GF-D8 (cell line): ENCODE measurements at regions not wholly inside any gene's neighbourhood (a gene's known extent, or its start where the extent isn't known, plus 50 kb on each side); places are given as distances from the start of the nearest gene placed in this dataset.
"Not testable (repeated sequence)": the region's sequence is repeated elsewhere in the genome, so short reads cannot be mapped to it uniquely, and the experiment has no call there.

ENCODE experiments used
- DNase-seq: peaks from one replicate; lab custom pipeline; 2025; lab: John Stamatoyannopoulos, UW

DNA sequence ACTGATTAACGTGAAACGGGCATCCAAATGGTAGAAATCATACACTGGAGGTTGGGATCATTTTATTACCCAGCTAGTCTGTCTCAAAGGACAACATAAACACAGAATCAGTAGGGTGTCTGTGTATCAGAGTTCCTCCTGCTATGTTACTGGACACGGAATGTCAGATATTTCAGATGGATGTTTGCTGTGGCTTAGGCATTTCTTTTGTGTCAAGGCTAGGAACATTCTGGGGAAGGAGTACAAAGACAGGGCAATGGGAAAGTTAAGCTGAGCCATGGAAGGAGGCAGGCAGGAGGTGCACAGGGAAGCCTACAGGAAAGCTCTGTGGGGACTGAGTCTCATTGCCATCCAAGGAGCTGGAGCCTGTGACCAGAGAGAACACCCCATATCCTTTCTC, 254.6 kb downstream of the C12orf75 start:
- DNase-seq, result no peak

DNA sequence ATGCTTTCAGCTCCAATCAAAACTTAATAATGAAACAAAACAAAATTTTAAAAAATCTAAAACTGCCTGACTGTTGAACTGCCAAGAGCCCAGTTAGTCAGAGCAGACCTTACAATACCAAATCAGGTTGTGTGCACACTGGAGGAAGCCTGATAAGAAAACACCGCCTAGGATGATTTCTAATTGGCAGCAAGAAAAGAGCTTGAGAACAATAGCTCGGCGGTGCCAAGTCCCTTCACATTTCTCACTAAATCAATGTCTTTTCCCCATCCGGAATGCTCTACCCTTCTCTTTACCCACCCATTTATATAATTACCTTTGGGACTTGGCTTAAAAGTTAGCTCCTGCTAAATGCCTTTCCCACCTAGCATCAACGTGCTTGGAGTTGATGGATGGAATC, 256.7 kb downstream of the C12orf75 start:
- DNase-seq, result no peak

DNA sequence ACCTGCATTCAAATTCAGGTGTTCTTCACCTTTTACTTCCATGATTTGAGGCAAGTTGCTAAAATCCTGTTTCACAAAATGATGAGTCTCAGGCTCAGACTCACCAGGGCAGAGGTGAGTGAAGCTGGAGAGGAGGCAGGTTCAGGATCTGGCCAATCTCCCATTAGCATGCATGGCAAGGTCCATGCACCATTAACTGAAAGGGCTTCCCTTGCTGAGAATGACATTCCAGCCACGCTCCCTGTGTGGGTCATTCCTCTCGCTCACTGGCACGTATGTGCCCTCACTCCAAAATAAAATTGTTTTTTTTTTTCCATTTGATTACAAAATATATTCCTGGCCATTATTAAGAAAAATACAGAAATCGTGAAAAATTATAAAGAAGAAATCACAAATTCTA, 257.6 kb downstream of the C12orf75 start:
- no peak for DNase-seq

DNA sequence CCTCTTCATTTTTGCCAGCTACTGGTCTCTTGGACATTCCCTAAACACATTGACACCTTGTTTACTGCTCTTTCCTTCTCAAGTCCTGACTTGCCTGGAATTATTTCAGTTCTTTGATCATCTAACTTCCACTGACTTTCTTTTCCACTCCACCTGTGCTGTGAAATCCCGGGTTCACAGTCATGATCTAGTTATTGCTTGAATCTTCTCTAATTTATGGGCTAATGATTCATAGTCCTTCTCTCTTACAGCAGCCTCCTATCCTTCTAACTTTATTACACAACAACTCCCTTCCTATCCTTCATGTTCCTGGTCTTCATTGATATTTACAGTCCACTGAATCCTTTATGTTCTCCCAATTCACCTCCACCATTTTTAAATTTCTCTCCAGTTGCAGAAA, 260.1 kb downstream of the C12orf75 start:
- DNase-seq, result no peak

DNA sequence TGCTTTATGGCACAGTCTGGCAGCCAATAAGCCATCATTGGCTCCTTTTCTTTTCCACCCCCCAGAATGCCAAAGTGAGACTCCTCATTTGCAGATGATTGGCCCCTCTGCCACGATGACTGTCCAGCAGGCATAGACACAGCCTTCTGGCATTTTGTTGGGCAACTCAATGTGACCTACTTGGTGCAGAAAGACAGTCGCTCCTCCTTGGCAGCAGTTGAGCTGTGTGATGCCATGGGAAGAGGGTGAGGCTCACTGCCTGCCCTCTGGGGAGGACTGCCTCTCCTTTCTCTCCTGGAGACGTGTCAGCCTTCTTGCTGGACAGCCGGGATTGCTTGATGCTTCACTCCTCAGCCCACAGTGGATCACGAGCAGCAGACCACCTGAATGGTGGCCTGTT, 264.9 kb downstream of the C12orf75 start:
- no peak for DNase-seq

DNA sequence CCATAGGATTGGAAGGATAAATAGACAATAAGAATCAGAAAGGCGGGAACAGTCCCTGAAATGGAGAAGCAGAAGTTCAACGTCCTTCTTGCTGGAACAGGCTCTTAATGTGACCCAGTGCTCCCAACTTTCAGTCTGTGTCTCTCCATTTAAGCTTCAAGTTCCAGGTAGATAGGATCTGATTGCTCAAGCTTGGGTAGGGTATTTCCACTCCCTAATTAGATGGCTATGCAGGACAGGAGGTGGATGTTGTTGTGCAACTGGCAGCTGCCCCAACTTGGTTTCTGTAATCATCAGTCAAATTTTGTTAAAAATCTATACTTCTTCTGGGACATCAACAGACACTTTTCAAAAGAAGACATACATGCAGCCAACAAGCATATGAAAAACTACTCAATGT, 266.2 kb downstream of the C12orf75 start:
- no peak for DNase-seq

DNA sequence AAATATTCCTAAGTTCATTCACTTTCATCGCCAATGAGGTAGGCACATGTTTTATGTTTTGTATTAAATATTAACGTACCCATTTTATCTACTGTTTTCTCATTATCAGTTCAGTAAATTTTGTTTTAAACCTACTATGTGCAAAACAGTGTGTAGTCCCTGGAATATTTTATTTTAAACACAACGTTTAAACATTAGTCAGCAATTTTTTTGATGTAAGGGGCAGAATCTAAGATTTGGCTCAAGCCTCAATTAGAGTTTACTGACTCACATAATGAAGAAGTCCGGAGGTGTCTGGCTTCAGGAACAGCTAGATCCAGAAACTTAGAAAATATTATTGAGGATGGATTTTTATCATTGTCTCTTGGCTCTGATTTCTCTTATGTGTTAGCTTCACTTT, 267.5 kb downstream of the C12orf75 start:
- no peak for DNase-seq

DNA sequence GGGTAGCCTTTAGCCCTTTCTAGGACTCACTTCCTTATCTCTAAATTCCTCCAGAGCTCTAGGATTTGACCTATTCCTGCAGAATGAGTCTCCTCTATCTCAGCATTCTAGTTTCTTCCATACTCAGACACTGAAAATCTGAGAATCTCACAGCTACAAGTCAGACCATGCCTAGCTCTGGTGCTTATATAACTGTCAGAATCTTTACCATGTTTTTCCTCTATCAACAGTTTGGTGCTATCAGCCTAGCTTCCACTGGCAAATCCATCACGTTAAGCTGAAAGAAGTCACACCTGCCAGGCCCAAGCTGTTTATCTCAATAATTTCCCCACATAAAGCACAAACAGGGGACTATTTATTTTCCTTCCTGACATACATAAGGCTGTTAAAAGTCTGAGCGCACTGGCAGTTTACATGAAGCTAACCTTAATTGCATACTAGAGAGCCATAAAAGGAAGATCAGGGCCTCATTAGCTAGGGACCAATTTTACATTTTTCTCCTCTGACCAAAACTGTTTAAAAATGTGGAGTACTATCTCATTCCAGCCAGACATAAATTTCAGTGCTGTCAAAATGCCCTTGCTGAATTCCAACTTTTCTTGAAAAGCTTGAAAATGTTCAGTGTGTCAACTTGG, 270.5 kb downstream of the C12orf75 start:
- no peak for DNase-seq

DNA sequence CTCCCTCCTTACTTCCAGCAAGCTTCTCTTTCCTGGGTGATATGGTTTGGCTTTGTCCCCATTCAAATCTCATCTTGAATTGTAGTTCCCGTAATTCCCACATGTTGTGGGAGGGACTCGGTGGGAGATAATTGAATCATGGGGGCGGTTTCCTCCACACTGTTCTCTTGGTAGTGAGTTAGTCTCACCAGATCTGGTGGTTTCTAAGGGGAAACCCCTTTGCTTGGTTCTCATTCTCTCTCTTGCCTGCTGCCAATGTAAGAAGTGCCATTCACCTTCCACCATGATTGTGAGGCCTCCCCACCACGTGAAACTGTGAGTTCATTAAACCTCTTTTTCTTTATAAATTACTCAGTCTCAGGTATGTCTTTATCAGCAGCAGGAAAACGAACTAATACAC, 271.8 kb downstream of the C12orf75 start:
- not testable (repeated sequence) for DNase-seq

DNA sequence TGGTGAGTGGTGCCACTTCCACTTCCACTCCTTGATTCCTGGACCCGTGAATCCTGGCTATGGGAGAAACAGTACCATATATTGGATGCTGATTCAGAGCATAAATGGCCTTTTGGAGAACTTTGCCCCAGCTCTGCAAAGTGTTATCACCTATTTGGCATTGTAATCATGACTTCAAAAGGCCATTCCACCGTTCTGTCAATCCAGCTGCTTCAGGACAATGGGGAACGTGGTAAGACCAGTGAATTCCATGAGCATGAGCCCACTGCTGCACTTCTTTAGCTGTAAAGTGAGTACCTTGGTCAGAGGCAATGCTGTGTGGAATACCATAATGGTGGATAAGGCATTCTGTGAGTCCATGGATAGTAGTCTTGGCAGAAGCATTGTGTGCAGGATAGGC, 273.8 kb downstream of the C12orf75 start:
- not testable (repeated sequence) for DNase-seq

DNA sequence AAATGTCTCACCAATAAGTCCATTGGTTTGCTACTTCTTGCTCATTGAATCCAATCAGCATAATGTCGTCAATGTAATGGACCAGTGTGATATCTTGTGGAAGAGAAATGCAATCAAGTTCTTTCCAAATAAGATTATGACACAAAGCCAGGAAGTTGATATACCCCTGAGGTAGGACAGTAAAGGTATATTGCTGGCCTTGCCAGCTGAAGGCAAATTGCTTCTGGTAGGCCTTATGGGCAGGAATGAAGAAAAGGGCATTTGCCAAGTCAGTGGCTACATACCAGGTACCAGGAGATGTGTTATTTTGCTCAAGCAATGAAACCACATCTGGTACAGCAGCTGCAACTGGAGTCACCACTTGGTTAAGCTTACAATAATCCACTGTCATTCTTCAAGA, 276.1 kb downstream of the C12orf75 start:
- DNase-seq, result not testable (repeated sequence)

DNA sequence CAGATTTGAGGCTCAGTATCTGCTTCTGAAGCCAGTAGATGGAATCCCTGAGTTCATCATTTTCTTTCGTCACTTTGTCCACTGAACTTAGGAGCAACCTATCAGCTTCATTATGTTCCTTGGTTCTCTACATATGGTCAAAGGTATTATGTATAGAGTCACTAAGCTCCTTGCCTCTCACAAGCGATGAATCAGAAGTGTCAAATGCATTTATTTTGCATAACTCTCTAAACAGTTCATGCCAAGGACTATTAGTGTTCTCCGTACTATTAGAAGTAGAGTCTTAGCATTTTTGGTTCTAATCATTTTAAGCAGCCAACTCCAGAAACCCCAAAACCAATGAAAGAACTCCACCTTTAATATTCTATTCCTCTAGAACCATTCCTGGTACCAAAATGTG, 278.5 kb downstream of the C12orf75 start:
- DNase-seq, result not testable (repeated sequence)

DNA sequence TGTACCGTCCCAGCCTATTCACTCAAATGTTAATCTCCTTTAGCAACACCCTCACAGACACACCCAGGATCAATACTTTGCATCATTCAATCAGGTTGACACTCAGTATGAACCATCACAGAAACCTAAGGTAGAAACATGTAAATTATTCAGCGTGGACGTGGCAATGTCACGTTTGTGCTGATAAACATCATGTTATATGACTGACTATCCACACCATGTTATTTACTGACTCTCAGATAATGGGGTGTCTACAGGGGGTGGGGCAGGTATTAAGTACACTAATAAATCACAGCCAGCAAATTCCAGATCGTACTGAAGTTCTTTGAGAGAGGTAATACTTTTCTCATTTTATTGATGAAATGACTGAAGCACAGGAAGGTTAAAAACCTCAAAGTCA, 280.0 kb downstream of the C12orf75 start:
- no peak for DNase-seq

DNA sequence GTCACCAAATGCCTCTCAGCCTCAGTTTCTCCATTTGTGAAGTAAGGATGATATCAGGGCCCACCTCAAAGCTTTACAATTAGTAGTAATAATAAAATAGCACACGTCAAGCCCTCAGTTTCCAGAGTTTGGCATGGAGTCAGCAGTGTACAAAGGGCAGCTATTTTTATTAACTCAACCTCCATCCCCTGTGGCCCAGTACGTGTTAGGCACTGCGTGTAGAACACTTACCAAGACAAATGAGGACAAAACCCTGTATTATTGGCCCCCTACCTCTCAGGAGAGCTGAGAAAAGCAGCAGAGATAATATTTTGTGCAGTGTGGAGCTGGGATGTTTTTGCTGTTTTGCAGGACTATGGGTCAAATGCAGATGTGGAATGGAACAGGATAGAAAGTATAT, 280.8 kb downstream of the C12orf75 start:
- no peak for DNase-seq

DNA sequence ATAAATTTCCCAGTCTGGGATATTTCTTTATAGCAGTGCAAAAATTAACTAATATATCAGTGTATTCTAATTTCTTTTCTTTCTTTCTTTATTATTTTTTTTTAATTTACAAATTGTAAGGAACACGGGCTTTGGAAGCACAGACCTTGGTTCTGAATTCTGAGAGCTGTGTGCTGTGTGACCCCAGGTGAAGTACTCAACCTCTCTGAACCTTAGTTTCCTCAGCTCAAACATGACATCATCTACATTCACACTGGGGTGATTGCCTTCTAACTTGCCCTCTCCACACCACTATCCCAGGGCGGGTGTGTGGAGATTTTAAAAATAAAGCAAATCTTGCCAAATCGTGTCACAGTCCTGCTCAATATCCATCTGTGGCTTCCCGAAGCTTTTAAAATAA, 282.8 kb downstream of the C12orf75 start:
- no peak for DNase-seq

DNA sequence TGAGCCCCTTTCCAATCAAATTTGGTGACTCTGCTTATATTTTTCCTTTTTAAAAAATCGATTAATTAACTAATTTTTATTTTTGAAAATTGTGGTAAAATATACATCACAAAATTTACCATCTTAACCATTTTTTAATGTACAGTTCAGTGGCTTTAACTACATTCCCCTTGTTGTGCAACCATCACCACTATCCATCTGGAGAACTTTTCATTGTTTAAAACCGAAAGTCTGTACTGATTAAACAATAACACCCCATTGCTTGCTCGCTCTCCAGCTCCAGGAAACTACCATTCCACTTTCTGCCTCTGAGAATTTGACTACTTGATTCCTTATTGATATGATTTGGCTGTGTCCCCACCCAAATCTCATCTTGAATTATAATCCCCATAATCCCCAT, 283.4 kb downstream of the C12orf75 start:
- no peak for DNase-seq

DNA sequence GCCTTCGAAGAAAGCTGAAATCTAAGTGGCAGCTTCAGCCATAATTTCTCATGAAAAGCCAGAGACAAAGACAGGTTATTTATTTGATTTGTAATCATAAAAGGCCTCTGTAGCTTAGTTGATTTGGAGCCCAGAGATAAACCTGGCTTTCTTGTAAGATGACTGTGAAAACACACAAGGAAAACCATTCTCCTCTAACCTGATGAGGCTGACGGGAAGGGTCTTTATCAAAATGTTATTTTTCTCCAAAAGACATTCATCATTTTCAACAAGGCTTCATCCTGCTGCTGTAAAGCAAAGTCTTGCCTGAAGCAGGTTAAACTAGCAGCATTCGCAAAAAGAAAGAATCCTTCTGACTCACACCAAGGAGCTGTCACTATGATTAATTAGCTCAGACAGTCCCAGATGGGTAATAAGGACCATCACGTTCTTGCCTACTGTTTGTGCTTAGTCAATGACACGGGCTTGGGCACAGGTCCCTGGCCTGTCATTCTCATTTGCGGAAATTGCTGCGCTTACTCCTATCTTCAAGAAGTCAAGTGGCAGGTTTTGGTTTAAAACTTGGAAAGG, 286.6 kb downstream of the C12orf75 start:
- DNase-seq, result no peak

DNA sequence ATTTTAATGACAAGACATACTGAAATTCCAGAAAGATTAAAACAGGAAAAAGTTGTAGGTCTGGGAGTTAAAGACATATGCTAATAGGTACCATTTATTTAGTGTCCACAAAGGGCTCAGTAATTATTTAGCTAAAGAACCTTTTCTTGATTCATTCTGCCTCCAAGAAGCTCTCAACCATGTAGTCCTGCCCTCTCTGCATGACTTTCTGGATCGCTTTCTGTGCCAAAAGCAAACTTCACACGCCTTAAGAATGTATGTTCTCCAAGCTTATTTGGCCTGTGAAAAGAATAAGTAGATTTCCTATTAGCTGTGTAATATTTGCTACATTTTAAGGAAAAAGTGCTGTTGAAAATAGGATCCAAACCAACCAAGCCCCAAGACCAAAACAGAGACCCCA, 291.7 kb downstream of the C12orf75 start:
- no peak for DNase-seq

DNA sequence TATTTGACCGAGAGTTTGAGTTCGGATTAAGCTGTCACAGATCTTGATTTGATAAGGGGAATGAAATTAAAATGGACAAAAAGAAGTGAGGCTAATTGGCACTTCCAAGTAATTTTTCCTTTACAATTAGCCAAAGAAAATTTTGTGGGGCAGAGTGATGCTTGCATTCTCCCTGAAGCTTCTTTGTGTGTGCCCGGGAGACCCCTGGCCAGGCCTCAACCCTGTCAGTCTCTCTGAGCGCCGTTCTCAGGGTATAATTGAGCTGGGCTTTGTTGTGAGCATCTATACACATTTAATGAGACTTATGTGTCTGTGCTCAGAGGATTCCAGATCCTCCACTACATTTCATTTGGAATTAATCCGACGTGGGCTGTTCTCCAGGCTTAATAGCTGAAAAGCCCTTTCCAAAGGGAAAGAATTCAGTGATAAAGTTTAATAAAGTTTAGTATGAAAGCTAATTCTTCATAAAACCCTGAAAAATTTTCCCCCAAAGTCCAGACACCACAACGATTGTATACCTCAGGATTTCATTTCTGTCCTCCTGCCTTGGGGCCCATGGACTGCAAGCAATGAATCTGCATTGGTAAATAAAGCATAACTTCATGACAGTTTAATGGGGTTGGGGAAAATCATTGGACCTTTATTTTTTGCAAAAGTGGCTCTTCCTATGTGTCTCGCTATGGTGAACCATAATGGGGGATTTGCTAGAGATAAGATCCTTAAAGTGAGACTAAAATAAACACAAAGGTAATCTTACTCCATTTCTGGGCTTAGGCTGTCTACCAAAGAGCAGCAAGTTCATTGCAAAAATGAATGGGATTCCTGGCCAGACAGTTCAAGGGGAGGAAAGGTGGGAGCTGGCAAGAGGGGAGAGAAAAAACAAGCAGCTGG, 292.6 kb downstream of the C12orf75 start:
- no peak for DNase-seq

DNA sequence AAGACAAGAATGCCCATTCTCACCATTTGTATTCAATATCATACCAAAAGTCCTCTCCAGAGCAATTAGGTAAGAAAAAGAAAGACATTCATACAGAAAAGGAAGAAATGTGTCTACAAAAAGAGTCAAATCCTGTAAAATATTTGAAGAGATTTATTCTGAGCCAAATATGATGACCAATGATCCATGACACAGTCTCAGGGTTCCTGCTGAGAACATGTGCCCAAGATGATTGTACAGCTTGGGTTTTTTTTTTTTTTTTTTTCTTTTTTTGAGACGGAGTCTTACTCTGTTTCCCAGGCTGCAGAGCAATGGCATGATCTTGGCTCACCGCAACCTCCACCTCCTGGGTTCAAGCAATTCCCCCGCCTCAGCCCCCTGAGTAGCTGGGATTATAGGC, 296.2 kb downstream of the C12orf75 start:
- DNase-seq, result no peak

DNA sequence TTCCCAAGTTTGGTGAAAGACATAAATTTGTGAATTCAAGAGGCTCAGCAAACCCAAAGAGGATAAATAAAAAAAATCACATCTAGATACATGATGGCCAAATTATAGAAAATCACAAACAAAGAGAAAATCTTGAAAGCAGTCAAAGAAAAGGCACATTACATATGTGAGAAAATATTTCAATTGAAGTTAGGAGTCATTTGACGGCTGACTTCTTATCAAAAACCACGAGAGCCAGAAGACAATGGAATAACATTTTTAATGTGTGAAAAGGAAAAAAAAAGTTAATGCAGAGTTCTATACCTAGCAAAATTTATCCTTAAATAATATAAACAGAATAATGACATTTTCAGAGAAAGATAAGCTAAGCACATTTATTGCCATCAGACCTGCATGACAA, 307.0 kb downstream of the C12orf75 start:
- no peak for DNase-seq

DNA sequence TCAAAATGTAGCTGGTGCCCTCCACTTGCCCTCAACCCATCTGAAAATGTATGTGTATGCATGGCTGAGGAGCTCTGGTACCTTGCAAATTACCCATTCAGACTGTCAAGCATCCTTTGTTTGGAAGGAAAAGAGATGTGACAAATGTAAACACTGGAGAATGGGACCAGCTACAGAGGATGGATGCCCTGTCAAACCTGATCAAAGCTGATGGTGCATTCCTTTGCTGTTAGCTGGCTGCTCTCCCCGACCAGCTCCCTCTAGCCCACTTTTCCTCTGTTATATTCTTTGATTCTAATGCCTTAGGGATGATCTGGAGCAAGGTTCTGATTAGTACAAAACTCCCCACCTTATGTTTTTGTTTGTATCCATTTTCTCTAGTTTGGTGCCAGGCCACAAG, 310.3 kb downstream of the C12orf75 start:
- no peak for DNase-seq

DNA sequence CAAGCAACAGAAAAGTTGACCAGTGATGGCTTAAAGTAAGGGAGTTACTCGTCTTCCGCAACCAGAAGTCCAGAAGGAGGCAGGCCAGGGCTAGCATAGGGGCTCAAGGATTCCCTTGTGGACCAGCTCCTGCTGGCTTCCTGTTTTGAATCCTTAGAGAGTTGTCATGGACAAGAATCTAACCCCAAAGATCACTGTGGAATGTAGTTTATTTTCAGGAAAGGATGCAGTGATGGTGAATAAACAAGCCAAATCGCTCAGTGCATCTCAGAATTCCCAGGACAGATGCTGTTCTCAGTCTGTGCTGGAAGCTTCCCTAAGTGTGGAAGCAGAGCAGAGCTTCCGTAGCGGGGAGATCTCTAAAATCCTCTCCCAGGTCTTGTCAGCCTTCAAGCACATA, 311.3 kb downstream of the C12orf75 start:
- DNase-seq, result no peak
